HFFc6 (cell line): ENCODE measurements at regions not wholly inside any gene's neighbourhood (a gene's known extent, or its start where the extent isn't known, plus 50 kb on each side); places are given as distances from the start of the nearest gene placed in this dataset.
"Not testable (repeated sequence)": the region's sequence is repeated elsewhere in the genome, so short reads cannot be mapped to it uniquely, and the experiment has no call there.

Source experiments
- DNase-seq: peaks from one replicate; pipeline ENCODE4 v3.0.0-alpha.2; 2018
- H3K27ac Mint-ChIP-seq: 2 replicates; pipeline ENCODE4 v1.8.0; 2020; ENCODE audit warnings: mild to moderate bottlenecking, mixed read lengths
- H3K27me3 Mint-ChIP-seq: 2 replicates; pipeline ENCODE4 v1.8.0; 2021; ENCODE audit warnings: mild to moderate bottlenecking, moderate library complexity, mixed read lengths; ENCODE audit not compliant: insufficient read depth
- H3K36me3 Mint-ChIP-seq: 2 replicates; pipeline ENCODE4 v1.8.0; 2021; ENCODE audit warnings: low read depth, mixed read lengths
- H3K4me1 Mint-ChIP-seq: 2 replicates; pipeline ENCODE4 v1.8.0; 2020; ENCODE audit warnings: low read depth, mixed read lengths
- H3K4me3 Mint-ChIP-seq: 2 replicates; pipeline ENCODE4 v1.8.0; 2020; ENCODE audit warnings: mild to moderate bottlenecking, moderate library complexity, mixed read lengths
- H3K9me3 Mint-ChIP-seq: 2 replicates; pipeline ENCODE4 v1.8.0; 2020; ENCODE audit warnings: mild to moderate bottlenecking, mixed read lengths
- CTCF ChIP-seq: fragments of 200-600 bp; sonication (generic); IDR thresholded peaks from 2 replicates; pipeline ENCODE4 v1.5.0; 2021; ENCODE audit warnings: antibody characterized with exemption, mild to moderate bottlenecking

DNA sequence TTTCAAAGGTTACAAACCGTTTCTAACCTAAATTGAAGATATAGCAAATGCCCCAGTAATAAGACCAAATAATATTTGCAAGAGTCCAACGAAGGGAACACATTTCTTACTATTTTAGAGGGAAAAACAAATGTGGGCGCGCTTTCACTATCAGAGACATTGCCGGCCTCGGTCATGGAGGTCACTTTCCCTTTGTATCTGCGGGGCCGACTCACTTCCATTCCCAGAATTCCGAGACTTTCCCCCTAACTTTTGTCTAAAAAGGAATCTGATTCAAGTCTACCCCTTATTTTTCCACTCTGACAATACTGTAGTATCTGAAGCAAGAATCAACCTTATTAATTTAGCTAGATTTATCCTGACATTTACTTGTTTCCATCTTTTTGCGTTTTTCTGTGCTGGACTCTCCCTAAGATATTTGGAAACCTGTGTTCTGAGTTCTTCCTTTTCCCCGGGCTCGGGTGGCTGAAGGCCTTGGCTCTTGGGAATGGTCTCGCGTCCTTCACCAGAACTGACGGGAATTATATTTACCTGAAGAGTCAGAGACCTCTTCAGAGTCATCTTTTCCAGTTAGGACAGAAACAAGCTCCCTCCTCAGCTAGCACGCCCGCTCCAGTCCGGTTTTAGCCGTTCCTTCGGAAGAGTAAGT lies 71.8 kb upstream of the ZNF184 start:
- H3K4me3 Mint-ChIP-seq: peak overlapping the region; percentile 92
- H3K27ac Mint-ChIP-seq: peak overlapping the region; percentile 72
- H3K27me3 Mint-ChIP-seq: peaks cover 2% of the 10 kb centered on the region
- H3K36me3 Mint-ChIP-seq: no peaks in the 10 kb centered on the region
- no peak for DNase-seq
- no peak for TF ChIP-seq CTCF
- H3K4me1 Mint-ChIP-seq: peaks cover 34% of the 10 kb centered on the region
- no peaks in the 10 kb centered on the region; the same call in 1 of the 2 replicates for H3K9me3 Mint-ChIP-seq

GRCh38 chr6:27544135-27544534 lies 71.2 kb upstream of the ZNF184 start:
- H3K36me3 Mint-ChIP-seq, H3K27me3 Mint-ChIP-seq, H3K27ac Mint-ChIP-seq, DNase-seq, H3K9me3 Mint-ChIP-seq: not testable (repeated sequence)
- Mint-ChIP-seq H3K4me3 (peak overlapping the region; percentile 92), H3K4me1 (peaks cover 34% of the 10 kb centered on the region)

DNA sequence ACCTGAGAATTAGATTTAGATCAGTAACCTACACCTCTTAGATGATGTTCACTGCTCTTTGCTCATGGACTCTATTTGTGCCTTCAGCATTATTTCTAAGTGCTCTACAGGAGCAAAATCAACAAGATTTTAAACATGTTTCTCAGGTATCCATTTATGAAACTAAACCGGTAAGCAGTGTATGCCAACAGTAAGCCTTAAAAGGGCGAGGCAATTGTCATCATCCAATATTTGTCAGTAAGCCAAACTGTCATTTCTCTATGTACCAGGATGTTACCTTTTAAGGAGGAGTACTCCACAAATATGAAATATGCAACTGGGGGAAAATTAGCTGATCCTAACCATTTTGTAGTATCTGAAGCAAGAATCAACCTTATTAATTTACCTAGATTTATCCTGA lies 69.6 kb upstream of the ZNF184 start:
- Mint-ChIP-seq H3K27me3 (peaks cover 8% of the 10 kb centered on the region), H3K4me3 (no peak overlapping the region), H3K4me1 (peaks cover 27% of the 10 kb centered on the region), H3K27ac (no peak overlapping the region), H3K9me3 (no peaks in the 10 kb centered on the region; the same call in 1 of the 2 replicates), H3K36me3 (no peaks in the 10 kb centered on the region)
- TF ChIP-seq CTCF: no peak
- no peak for DNase-seq

GRCh38 chr6:27541933-27542297 lies 69.0 kb upstream of the ZNF184 start:
- peaks cover 8% of the 10 kb centered on the region for H3K27me3 Mint-ChIP-seq
- H3K36me3 Mint-ChIP-seq: no peaks in the 10 kb centered on the region
- no peak overlapping the region; the same call in 1 of the 2 replicates for H3K4me3 Mint-ChIP-seq

GRCh38 chr6:27541212-27541932 lies 68.5 kb upstream of the ZNF184 start:
- peak; percentile 74 for DNase-seq
- H3K27me3 Mint-ChIP-seq: peaks cover 8% of the 10 kb centered on the region

More at GRCh38 chr6:27541933-27542297, 69.0 kb upstream of the ZNF184 start:
- no peak for DNase-seq
- TF ChIP-seq CTCF: no peak
- H3K9me3 Mint-ChIP-seq: no peaks in the 10 kb centered on the region; the same call in 1 of the 2 replicates
- no peak overlapping the region for H3K27ac Mint-ChIP-seq
- H3K4me1 Mint-ChIP-seq: peaks cover 27% of the 10 kb centered on the region

More at GRCh38 chr6:27541212-27541932, 68.5 kb upstream of the ZNF184 start:
- no peak for TF ChIP-seq CTCF
- H3K27ac Mint-ChIP-seq: no peak overlapping the region
- no peaks in the 10 kb centered on the region; the same call in 1 of the 2 replicates for H3K9me3 Mint-ChIP-seq
- H3K36me3 Mint-ChIP-seq: no peaks in the 10 kb centered on the region
- H3K4me1 Mint-ChIP-seq: peaks cover 27% of the 10 kb centered on the region
- no peak overlapping the region; the same call in 1 of the 2 replicates for H3K4me3 Mint-ChIP-seq
